ENCODE measurements at regions not wholly inside any gene's neighbourhood (a gene's known extent, or its start where the extent isn't known, plus 50 kb on each side); places are given as distances from the start of the nearest gene placed in this dataset.

DNA sequence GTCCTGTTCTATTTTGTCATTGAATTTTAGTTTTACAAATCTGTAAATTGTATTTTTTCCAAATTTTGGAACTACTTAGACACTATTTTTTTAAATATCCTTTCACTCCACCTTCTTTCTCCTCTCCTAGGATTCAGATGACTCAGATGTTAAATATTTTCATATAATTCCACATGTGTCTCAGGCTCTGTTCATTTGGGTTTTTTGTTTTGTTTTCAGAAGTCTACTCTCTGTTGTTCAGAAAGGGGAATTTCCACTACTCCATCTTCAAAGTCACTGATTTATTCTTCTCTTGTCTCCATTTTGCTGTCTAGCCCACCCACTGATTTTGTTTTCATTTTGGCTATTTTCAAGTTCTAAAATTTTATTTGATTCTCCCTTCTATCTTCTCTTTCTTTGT is 264.0 kb upstream of the SLIT2 start:
- no peak for DNase-seq

DNA sequence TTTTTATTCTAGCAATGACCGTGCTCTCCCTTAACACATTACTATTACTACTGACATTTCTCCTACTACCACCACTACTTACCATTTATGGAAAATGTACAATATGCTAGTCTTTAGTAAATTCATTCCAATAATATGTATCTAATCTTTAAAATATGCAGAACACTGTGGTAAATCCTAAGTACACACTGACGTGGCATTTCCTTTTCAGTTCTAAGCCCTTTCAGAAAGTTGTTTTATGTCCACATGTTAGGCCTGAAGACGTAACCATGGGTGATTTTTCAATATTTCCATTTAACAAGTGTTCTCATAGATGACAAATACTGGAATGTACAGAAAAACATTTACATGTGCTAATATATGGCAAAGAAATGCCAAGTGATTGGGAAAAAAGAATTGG is 268.6 kb upstream of the SLIT2 start:
- no peak for DNase-seq

DNA sequence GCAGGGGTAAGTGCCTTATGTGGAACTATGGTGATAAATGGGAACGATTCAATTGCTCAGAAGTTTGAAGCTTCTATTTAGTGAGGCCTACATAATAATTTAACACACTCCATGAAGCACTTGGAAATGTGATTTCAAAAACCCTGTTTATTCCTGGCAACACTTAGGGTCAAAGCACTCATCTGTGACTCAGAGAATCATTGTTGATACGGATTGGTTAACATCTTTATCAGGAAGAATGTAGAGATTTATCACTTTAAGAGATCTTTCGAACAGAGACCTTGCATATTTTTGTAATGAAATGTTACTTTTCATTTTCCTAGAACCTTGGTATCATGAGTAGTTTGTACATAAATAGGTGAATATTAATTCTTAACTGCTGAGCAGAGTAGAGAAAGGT is 269.1 kb upstream of the SLIT2 start:
- no peak for DNase-seq

- DNase-seq: no peak
These were observed 279.9 kb upstream of the SLIT2 start for GRCh38 chr4:19971829-19972228.

DNA sequence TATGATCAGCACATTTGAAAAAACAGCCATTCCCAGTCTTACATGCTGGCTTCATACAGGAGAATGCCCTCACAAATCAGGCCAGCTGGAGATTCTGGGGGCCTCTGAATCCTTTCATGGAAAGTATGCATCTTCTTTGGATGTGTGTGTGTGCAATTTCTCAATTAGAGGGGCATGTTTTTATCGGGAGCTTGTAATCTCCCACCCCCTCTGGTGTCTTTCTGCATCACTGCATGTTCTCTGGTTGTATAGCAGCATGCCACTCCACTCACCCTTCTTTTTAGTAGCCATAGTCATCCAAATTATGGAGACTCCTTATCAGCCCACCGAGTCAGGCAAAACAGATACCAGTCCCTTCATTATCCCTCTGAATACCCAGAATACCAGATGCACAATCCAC is 282.2 kb upstream of the SLIT2 start:
- DNase-seq: no peak

GRCh38 chr4:19961091-19961490 is 290.6 kb upstream of the SLIT2 start:
- DNase-seq: no peak

- DNase-seq: no peak
These were observed 292.9 kb upstream of the SLIT2 start for GRCh38 chr4:19958848-19959247.

DNA sequence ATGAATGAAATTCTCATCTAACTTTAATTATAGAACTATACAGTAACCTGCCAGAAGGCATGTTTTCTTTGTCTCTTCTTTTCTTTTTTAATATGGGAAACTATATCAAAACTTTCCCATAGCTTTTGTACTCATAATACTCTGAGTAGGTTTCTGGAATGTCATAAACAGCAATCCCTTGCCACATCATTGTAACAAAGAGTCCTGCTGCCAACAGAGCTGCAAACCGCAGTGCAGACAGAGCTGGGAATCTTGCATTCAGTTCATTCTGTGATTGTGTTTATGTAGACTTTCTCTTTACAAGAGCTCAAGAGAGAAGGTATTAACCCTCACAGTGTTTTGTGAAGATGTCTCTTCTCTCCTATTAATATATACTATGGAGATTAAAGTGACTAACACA is 304.4 kb upstream of the SLIT2 start:
- no peak for DNase-seq

- no peak for DNase-seq
These were observed 305.7 kb upstream of the SLIT2 start for GRCh38 chr4:19945979-19946380.

DNA sequence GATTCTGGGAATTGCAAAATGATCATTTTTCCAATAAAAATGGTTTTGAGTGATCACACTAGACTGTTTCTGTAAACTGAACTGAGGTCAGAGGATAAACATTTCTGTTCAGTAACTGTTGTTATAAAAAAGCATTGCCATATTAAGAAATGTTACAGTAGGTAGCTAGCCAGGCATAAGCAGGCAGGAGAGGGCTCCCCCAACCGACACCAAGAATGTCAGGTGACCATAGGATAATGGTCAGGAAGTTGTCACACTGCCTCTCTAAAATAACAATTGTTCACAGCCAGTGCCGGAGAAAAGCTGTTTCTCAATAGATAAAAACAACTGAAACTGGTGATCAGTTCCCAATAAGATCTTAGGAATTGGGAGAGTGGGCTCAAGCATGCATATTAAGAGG is 306.2 kb upstream of the SLIT2 start:
- DNase-seq: no peak

DNA sequence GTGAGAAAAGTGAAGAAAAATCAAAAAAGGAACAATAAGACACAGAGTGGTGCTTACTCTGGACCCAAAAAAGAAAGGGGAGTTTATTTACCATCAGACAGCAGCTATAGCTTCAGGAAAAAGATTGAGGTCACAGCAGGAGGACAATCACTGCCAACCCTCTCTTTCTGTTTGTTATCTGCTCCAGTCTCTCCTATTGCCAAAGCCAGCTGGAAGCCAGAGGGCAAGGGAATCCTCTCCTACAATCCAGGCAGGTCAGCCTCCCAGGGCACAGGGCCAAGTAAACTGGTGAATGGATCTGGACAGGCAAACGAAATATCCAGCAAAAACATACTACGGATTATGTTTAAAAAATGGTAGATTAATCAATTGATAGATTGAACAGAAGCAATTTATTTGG is 306.9 kb upstream of the SLIT2 start:
- no peak for DNase-seq

DNA sequence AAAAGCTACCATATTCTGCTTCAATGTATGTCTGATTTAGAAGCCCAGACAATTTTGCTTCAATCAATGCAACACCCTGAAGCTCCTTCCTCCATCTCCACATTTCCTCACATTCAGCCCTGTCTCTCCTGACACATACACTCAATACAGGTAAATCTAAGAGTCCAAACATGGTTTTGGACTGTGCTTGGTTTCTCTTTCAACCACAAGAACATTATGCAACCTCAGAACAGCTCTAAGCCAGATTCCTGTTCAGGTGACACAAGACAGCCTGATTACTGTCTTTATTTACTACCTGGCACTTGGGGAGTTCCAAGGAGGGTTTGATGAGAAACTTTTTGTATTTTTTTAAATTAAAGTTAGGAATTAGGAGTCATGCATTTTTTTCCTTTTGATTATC is 307.5 kb upstream of the SLIT2 start:
- DNase-seq: no peak

DNA sequence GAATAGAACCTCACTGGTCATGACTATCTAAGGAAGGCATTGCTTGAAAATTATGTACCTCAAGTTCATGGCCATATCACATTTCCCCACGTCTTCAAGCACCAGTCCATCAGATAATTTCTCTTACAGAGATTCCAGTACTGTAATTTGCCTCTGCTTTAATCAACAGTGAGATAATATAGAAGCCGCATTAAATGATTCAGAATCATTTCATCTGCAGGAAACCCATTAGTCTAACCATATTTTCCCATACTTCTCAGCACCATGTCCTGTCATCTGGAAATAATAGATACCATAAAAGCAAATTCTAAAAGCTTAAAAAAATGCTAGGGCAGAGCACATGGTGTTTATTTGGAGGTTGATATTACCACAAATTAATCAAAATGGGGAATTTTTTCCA is 310.3 kb upstream of the SLIT2 start:
- no peak for DNase-seq

DNA sequence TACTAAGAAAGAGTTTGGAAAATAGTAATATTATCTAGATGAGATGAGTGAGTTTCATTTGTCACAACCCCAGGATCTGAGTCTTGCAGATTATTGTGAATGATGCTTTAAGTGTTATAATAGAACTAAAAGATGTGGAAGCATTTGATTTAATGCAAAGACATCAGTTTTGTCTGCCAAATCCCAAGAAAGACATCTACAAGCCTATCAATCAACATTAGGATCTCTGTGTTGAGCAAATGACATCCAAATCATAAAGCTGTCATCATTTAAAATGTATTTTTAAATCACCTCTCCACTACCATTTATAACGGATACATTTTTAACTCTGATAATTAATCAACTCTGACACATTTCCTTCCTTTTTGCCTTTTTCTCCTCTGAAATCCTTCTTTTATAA is 310.8 kb upstream of the SLIT2 start:
- no peak for DNase-seq

GRCh38 chr4:19936476-19936875 is 315.2 kb upstream of the SLIT2 start:
- no peak for DNase-seq

DNA sequence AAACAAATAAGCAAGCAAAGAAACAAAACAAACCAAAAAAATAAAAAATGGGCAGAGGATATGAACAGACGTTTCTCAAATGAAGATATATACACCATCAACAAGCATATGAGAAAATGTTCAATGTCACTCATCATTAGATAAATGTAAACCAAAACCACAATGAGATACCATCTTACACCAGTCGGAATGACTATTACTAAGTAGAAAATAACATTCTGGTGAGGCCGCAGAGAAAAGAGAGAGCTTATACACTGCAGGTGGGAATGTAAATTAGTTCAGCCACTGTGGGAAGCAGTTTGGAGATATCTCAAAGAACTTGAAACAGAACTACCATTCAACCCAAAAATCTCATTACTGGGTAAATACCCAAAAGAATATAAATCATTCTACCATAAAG is 321.0 kb upstream of the SLIT2 start:
- no peak for DNase-seq

GRCh38 chr4:19927381-19927780 is 324.3 kb upstream of the SLIT2 start:
- DNase-seq: no peak

GRCh38 chr4:19925516-19925915 is 326.2 kb upstream of the SLIT2 start:
- no peak for DNase-seq

DNA sequence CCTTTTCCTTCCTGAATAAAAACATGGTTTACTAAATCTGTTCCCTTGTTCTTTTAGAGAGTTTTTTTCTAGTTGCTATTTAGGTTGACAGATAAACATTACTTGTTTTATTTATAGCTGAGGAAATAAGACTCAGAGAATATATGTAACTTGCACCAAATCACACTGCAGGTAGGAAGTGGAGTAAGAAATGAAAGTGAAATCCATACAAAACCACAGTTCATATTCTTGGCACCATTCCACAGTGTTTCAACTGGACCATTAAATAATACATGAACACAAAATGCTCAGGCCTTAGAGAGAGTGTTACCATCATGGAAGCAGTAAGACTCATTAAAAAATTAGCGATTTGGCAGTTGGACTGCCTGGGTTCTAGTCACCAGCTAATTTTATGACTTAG is 326.9 kb upstream of the SLIT2 start:
- no peak for DNase-seq

- DNase-seq: no peak
These were observed 336.4 kb upstream of the SLIT2 start for GRCh38 chr4:19915276-19915675.

GRCh38 chr4:19913650-19914049 is 338.1 kb upstream of the SLIT2 start:
- DNase-seq: no peak

- DNase-seq: no peak
These were observed 340.7 kb upstream of the SLIT2 start for GRCh38 chr4:19910861-19911525.

GRCh38 chr4:19905024-19905423 is 346.7 kb upstream of the SLIT2 start:
- DNase-seq: no peak

DNA sequence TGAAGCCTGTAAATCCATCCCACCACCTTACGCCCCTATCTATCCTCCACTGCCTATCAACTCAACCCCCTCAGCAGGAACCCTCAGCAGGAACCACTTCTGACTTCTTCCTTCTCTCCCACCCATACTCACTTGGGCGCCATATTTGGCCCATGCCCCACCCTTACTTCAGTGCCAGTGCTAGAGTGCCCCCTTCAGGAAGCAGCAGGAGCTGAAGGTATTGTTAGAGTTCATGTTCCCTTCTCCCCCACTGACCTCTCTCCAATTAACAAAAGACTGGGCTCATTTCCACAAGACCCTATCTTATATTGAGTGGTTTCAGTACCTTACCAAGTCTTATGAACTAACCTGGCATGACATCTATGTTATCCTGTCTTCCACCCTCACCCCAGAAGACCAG is 363.1 kb upstream of the SLIT2 start:
- no peak for DNase-seq

GRCh38 chr4:19883841-19884240 is 367.9 kb upstream of the SLIT2 start:
- DNase-seq: no peak

- no peak for DNase-seq
These were observed 371.5 kb upstream of the SLIT2 start for GRCh38 chr4:19880206-19880605.
